ENCODE measurements at regions not wholly inside any gene's neighbourhood (a gene's known extent, or its start where the extent isn't known, plus 50 kb on each side); places are given as distances from the start of the nearest gene placed in this dataset.

- Histone ChIP-seq H3K27ac (no peak overlapping the region), H3K4me3 (no peak overlapping the region), H3K27me3 (no peaks in the 10 kb centered on the region), H3K4me1 (no peaks in the 10 kb centered on the region), H3K9me3 (no peaks in the 10 kb centered on the region), H3K36me3 (no peaks in the 10 kb centered on the region)
- no peak for DNase-seq
- no peak for TF ChIP-seq CTCF (IDR thresholded peaks at IDR 0.05)
- intact Hi-C loops (cut with DNase I; ENCODE audit: low total_unique reads), result loop anchor here (10.0 kb wide), 1 partner anchor 56 kb away; no protein-coding TSS in a partner anchor
Observed at GRCh38 chr16:72278301-72278700, 106.3 kb upstream of the PMFBP1 start.

GRCh38 chr16:72277749-72278148 is 105.8 kb upstream of the PMFBP1 start:
- Histone ChIP-seq H3K4me3 (no peak overlapping the region), H3K9me3 (no peaks in the 10 kb centered on the region), H3K36me3 (no peaks in the 10 kb centered on the region), H3K27me3 (no peaks in the 10 kb centered on the region), H3K4me1 (no peaks in the 10 kb centered on the region), H3K27ac (no peak overlapping the region)
- TF ChIP-seq CTCF (IDR thresholded peaks at IDR 0.05), result no peak
- intact Hi-C loops (cut with DNase I; ENCODE audit: low total_unique reads), result loop anchor here (10.0 kb wide), 1 partner anchor 57 kb away; no protein-coding TSS in a partner anchor
- no peak for DNase-seq

- H3K27me3 ChIP-seq, result no peaks in the 10 kb centered on the region
- no peak for DNase-seq
- no peak for TF ChIP-seq CTCF (IDR thresholded peaks at IDR 0.05)
- H3K4me1 ChIP-seq, result no peaks in the 10 kb centered on the region
- H3K27ac ChIP-seq, result no peak overlapping the region
- intact Hi-C loops (cut with DNase I; ENCODE audit: low total_unique reads), result loop anchor here (10.0 kb wide), 1 partner anchor 63 kb away; no protein-coding TSS in a partner anchor
- no peaks in the 10 kb centered on the region for H3K9me3 ChIP-seq
- H3K36me3 ChIP-seq, result no peaks in the 10 kb centered on the region
- no peak overlapping the region for H3K4me3 ChIP-seq
Observed at GRCh38 chr16:72271699-72272240, 99.8 kb upstream of the PMFBP1 start.

- Histone ChIP-seq H3K9me3 (no peaks in the 10 kb centered on the region), H3K4me1 (no peaks in the 10 kb centered on the region), H3K4me3 (no peak overlapping the region), H3K36me3 (no peaks in the 10 kb centered on the region), H3K27me3 (no peaks in the 10 kb centered on the region), H3K27ac (no peak overlapping the region)
- no peak for DNase-seq
- intact Hi-C loops (cut with DNase I; ENCODE audit: low total_unique reads), result loop anchor here (10.0 kb wide), 1 partner anchor 64 kb away; no protein-coding TSS in a partner anchor
- no peak for TF ChIP-seq CTCF (IDR thresholded peaks at IDR 0.05)
Observed at GRCh38 chr16:72270531-72270930, 98.6 kb upstream of the PMFBP1 start.

- TF ChIP-seq CTCF (IDR thresholded peaks at IDR 0.05), result no peak
- intact Hi-C loops (cut with DNase I; ENCODE audit: low total_unique reads), result no loop called here
- no peaks in the 10 kb centered on the region for H3K4me1 ChIP-seq
- no peak overlapping the region for H3K27ac ChIP-seq
- H3K4me3 ChIP-seq, result no peak overlapping the region
- H3K36me3 ChIP-seq, result no peaks in the 10 kb centered on the region
- H3K27me3 ChIP-seq, result no peaks in the 10 kb centered on the region
- no peaks in the 10 kb centered on the region for H3K9me3 ChIP-seq
- no peak for DNase-seq
Observed at GRCh38 chr16:72266836-72267235, 94.9 kb upstream of the PMFBP1 start.

GRCh38 chr16:72264771-72265170 is 92.8 kb upstream of the PMFBP1 start:
- no peaks in the 10 kb centered on the region for H3K27me3 ChIP-seq
- H3K4me1 ChIP-seq, result no peaks in the 10 kb centered on the region
- H3K9me3 ChIP-seq, result no peaks in the 10 kb centered on the region
- no peak overlapping the region for H3K27ac ChIP-seq
- TF ChIP-seq CTCF (IDR thresholded peaks at IDR 0.05), result no peak
- no peak for DNase-seq
- intact Hi-C loops (cut with DNase I; ENCODE audit: low total_unique reads), result no loop called here
- no peak overlapping the region for H3K4me3 ChIP-seq
- H3K36me3 ChIP-seq, result no peaks in the 10 kb centered on the region

All from tibial artery (tissue), 4 donors.